GM20431 (cell line): ENCODE measurements at regions not wholly inside any gene's neighbourhood (a gene's known extent, or its start where the extent isn't known, plus 50 kb on each side); places are given as distances from the start of the nearest gene placed in this dataset.

Source experiments
- in situ Hi-C: fragments of 300-500 bp; cut with MseI, MboI; formaldehyde crosslinking; loops from one replicate; pipeline ENCODE4 v1.15.0; 2020; ENCODE audit warnings: low sequenced_read_pairs; ENCODE audit not compliant: unreplicated experiment

DNA sequence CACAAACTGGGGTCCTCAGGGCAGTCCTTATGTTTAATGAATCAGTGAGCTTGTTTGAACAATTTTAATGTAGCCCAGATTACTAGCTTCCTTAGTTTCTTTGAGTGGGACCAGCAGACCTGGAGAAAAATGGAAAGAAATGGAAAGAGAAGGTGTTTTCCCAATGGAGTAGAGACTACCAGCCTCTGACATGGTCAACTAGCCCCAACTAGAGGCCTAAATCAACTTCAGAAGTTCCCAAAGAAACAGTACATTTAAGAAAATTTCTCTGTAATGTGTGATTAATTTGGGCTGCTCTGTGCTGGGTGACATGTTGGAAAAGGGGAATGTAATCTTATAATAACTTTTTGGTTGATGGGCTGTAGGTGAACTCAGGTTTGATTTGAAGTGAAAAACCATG is 310.9 kb downstream of the MFSD1 start:
- in situ Hi-C loops, result no loop called here

DNA sequence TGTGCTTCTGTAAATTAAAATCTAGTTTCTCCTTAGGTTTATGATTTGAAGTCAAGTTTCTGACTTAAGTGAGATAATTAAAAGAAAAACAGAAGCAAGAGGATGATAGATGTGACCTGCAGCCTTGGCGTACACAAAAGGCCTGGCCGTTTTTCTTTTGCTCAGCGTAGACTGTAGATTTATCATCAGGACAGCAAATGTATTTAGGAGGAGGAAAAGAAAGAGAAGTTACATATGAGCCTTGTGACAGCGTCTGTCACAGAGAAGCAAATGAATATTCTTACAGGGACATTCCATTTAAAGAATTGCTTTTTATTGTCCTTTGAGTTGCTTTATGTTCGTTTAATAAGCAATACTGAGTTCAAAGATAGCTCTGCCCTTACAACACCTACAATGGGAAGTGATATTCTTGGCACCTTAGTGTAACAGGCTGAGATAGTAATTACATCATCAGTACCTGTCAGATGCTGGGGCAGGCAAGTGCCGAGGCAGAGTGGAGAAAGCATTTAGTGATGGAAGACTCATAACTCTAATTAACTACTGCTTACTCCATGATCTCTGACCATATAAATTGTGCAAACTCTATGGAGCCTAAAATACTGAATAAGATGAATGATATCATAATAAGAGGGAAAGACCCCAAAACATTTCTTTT is 311.5 kb downstream of the MFSD1 start:
- in situ Hi-C loops, result no loop called here

DNA sequence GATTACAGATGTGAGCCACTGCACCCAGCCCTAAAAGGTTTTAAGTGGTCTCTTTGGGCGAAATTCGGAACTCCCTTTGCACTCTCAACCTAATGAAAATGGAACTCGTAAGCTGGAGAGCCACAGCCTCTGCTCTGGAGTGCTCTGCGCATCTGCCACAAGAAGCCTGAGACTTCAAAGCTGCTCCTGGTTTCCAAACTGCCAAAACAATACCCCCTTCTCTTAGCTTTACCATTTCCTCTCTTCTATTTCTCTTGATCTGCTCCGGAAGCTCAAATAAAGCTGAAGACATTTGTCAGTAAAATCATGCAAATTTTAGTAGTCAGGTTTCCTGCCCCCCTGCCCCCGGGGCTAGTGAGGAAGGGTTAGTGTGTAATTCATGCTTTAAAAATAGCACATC is 312.7 kb downstream of the MFSD1 start:
- in situ Hi-C loops, result no loop called here

DNA sequence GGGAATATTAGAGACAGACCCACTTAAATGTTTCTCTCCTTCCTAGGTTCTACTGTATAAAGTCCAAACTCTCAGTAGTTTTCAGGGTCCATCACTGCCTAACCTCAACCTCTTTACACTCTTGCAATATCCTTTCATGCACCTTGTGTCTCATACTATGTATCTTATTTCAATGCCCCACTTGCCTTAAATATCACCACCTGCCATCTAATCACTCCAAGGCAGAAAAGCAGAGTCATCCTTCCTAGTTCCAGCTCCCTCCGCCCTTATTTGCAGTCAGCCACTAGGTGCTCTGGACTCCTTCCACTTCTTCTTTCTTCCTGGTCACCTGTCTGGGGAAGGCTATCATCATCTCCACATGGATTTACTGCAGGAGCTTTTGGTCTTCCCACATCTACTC is 322.0 kb downstream of the MFSD1 start:
- in situ Hi-C loops, result no loop called here

DNA sequence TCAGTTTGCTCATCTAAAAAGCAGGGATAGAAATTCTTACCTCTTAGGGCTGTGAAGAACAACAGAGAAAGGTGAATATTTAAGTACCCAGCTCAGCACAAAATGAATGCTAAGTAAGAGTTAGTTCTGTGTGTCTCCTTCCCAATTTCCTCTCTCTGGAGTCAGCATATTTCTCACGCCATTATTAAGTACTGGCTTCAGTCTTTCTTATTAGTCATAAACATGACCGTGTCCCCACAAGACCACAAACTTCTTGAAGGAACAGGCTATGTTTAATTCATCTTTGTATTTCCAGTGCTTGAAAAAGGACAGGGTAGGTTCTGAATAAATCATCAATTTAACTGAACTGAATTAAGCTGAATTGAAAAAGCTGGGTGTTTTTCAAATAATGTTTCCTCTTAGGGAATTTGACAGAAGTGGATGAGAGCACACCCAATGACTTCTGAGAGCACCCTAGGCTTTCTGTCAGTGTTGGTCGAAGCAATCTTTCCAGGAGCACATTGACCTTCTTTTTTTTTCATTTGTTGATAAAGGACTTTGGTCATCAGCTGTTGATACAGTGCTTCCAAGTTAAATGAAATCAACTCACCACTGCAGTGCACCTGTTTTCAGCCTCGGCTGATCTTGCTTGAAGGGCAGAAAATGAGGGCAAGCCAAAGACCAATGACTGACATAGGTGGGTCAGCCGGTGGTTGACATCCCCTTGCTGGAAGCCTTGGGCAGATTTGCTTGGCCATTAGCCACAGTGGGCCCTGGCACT is 324.6 kb downstream of the MFSD1 start:
- in situ Hi-C loops, result no loop called here

DNA sequence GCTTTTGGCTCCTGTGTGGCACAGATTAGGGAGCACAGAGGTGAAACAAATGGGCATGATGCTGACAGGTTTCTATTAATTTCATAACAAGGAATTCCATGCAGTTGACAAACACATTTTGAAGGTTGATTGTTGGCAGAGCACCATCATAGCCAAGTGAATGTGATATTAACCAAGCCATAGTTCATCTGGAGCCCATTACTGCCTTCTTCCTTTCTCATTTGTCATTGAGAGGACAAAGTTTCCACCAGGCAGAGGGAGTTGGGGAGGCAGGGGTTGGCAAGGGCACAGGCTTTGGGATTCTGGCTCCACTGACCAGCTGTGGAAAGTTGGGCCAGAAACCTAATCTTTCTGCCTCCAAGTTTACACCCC is 325.2 kb downstream of the MFSD1 start:
- in situ Hi-C loops, result no loop called here

DNA sequence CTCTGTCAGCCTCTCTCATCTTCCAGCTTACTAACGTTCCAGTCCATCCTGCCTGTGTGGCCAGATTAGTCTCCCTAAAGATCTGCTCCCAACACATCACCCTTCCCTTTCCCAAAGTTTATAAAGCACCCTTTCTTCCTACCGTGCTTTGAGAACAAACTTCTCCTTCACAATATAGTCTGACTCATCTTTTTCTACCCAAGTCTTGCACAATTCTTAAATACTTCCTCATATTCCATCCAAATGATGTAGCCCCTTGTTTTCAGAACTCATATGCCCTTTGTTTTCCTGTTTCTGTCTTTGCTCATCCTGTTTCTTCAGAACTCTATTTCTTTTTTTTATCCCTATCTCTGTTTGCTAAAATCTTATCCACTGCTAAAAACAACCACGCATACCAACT is 326.8 kb downstream of the MFSD1 start:
- in situ Hi-C loops, result no loop called here

DNA sequence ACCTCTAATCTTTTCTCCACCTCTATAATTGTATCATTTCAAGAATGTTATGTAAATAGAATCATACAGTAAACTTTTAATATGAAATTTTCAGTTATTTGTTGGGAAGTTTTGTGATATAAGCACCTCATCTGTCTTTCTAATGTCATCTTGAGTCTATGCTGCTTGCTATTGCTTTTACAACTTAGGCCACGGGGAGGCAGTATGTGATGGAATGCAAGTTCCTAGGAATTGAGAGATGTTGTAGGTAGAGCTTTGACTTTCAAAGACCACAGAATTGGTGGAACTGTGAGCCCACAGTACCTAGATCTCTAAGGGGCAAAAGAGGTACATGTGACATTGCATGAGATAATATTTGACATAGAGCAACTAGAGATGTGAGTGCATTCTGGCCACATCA is 328.3 kb downstream of the MFSD1 start:
- in situ Hi-C loops, result no loop called here

DNA sequence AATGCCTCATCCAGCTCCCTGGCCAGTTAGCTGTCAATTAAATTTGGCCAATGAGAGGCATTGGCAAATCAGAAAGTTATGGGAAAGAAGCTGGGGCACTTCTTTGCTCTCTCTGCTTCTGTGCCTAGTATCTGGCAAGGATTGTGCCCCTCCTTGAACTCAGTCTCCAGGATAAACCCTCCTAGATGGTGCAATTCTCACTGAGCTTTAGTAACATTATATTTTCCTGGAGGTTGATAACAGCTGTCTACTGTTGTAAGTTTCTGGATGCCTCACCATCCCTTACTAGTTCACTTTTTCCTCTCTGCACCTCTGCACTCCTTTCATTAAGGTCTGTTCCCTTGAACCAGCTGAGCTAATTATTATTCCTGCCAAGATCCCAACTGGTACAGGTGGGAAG is 329.5 kb downstream of the MFSD1 start:
- in situ Hi-C loops, result no loop called here

DNA sequence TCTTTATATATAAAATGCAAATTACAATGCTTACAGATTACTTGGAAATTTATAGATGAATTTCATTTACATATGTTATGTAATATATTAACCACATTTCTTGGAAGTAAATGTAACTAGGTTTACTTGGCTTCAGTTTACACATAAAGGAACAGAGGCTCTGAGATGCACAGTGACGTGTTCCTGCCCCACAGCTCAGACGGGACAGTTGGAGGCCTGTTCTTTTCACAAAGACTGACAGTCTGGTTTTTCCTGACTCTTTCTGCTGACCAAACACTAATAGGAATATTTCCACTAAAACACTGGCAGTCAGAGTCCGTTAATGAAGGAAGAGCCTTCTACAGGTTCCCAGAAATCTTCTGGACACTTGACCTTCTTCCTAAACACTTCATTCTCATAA is 336.1 kb downstream of the MFSD1 start:
- in situ Hi-C loops, result no loop called here

DNA sequence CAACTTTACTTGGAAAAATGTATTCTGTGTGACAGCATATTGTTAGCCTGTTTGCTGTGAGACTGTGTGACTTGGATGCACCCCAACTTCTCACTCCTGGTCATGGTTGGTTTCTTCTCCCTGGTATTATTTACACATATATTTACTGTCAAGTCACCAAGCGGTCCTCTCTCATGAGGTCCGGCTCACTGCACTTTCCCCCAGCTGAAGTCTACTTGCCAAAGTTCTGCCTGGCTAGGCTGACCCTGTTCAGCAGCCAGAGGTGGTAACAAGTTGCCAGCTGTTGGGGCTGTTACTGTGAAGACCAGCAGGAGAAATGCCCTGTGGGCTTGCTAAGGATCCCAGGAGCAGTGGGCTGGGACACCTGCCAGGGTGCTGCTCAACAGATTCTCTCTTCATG is 337.5 kb downstream of the MFSD1 start:
- in situ Hi-C loops, result no loop called here

DNA sequence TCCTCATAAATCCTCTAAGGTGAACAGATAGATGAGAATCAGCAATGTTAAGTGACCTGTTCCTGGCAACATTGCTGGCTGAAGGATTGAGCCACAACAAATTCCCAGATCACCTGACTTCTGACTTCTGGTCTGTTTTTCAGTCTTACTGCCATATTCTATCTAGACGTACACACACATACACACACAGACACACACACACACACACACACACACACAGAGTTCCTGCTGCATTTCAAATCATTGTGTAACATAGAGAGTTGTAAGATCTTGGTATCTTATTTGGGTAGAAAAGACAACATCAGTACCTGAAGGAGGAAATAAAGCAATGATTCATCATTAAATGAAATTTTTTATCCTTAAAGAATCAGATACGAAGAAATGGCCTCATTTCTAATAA is 342.6 kb downstream of the MFSD1 start:
- in situ Hi-C loops, result no loop called here

DNA sequence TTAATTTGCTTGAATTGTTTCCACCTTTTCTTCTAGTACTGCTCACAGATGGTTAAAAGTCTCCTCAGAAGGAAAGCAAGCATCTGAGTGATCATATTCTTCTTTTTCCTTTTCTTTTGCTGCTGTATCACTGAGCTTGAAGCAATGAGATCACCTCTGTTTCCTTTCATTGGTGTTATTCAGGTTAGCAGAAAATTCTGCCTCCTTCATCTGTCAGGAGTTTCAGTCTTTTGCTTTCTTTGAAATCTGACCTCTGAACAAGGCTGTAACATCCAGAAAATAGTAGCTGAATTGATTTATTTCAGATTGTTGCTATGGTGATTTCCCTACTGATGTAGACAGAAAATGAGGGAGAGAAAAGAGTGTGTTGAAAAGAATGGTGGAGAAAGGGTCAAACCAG is 343.0 kb downstream of the MFSD1 start:
- in situ Hi-C loops, result no loop called here

DNA sequence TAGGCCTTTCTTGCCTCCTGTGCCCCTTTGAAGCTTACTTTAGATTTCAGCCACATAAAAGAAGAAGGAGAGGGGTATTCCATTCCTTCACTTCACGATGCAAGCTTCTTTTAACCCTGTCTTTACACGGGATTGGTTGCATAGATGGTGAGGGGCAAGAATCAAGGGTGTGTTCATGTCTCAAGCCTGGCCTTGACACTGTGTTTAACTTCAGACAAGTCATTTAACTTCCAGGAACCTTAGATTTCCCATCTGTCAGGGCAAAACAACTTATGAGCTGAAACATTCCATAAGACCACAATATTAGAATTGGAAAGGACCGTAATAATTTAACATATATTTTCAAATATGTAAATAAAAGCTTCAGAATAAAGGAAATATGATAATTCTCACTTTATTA is 344.5 kb downstream of the MFSD1 start:
- in situ Hi-C loops, result no loop called here

DNA sequence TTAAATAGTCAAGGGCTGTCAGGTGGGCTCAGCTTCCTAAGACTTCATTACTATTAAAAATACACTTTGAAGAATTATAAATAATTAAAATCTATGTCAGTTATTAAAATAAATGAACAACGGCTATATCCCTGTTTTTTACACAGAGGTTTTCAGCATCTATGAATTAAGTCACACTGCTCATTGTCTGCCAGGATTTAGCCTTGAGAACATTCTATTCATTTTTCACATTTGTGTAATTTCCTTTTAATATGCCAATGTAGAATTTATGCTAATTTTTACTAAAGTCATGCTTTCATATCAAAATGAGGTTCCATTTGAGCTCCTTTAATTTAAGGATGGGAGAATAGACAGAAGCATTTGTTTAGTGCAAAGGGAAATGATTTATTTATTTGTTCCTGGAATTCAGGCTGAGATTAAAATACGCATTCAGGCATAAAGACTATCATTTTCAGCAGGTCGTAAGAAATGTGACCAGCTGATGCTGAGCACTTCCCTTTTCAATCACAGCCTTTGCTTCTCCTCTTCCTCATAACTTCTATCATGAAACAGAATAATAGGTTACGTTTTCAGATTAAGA is 345.1 kb downstream of the MFSD1 start:
- in situ Hi-C loops, result no loop called here

DNA sequence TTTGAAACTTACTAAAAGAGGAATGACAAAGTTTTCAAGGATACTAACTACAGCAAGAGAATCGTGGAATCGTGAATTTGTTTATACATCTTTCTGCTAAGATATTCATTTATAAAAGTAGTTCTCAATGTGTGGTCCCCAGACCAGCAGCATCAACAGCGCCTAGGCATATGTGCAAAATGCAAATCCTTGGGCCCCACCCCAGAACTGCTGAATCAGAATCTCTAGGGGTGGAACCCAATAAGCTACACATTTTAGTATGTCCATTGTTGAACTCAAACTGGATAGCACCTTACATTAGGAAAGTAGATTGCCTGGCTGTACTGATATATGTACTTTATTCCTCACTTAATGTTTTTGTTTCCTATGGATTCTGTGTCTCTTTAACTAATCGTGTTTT is 346.0 kb downstream of the MFSD1 start:
- in situ Hi-C loops, result no loop called here

DNA sequence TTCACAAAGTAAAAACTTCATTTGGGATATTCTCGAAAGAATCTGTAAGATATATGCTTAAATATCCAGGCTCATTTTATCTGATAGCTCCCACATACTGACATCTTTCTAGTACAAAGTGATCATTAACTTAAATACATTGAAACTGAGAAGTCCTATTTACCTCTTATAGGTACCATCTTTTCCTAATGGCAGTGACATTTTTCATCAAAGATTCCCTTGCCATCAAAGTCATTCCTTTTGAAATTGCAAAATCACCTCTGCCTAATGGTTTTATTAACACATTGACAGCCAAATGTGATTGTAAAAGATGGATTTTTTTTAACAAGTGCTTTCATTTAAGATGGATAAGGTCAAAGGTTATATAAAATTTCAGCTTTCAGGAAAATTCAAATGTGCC is 346.6 kb downstream of the MFSD1 start:
- in situ Hi-C loops, result no loop called here

DNA sequence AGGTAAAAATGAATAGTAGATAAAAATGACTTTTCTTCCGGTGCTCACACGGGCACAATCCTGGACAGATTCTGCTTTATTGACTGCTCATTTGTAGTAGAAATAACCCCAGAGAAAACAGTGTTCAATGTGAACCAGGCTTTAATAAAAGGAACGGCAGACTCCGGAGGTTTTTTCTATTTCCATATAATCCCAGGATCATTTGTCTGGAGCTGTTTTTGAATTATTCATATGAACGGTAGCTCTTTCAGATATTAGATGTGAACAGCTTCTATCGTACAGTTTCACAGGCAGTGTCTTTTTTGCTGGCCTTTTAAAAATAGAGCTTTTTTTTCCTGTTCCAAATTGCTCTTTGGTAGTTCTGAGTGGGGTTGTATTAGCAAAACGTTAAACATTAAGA is 347.3 kb downstream of the MFSD1 start:
- in situ Hi-C loops, result no loop called here

DNA sequence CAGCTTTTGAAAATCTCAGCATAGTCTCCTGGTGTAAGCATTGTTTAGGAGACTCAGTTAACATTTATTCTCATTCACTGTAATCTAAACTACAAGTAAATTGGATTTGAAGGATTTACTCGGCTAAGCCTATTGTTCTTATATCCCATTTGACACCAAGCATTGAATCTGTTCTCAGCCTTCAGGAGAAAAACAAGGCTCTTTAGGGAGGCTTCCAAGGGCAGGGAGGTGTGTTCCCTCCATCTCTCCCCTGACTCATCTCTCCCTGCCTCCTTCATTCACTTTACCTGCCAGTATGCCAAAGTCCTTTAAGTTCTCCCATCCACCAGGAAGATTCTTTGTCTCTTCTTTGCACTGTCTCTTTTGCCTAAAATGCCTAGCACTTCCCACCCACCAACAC is 347.8 kb downstream of the MFSD1 start:
- in situ Hi-C loops, result no loop called here

DNA sequence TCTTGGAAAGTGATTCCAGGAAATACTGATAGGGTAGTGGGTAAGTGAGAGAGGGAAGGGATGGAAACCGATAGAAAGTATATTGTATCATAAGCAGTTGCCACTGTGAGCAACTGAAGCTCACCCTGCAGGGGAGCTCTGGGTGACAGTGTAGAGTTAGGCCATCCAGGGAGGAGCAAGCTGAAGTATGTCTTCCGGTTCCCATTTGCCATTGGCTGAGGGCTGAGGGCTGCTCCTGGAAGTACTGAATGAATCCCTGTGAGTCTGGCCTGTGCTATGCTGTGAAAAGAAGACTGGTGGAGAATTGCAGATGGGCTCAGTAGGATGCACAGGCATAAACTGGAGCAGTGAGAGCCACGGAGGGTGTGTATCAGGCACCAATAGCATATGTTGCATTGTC is 348.3 kb downstream of the MFSD1 start:
- in situ Hi-C loops, result no loop called here

DNA sequence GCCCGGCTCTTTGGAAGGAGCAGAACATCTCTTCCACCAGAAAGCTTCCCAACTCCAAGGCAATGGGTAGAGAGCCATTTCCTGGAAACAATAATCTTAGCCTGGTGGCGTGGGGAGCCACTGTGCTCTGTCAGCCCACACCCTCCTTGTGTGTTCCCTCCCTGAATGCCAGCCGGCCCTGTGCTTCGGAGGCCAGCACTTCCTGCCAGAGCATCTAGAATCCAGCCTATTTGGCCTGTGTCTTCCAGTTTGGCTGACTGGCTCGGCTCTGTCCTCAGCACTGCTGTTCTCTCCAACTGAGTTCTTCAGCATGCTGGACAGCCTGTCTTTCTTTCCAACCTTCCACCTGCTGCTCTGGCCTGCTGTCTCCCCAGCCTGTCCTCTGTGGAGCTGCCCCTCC is 349.3 kb downstream of the MFSD1 start:
- in situ Hi-C loops, result no loop called here

DNA sequence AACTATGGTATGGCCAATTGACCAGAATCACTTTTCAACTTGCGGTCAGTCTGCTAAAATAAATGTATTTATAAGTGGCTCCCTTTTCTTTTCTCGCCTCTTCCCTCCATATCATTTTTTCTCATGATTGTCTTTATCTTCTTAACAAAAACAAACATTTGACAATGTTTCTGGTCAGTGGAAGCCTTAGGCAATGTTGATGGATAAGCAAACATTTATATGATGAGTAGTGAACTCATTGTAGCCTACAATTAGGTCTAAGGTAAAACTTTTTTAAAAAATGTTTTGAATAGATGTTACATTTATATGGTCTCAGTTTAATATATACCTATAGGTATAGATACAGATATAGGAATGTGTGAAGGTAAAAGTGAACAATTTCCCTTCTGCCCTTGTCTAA is 355.4 kb downstream of the MFSD1 start:
- in situ Hi-C loops, result no loop called here
